ENCODE measurements at regions not wholly inside any gene's neighbourhood (a gene's known extent, or its start where the extent isn't known, plus 50 kb on each side); places are given as distances from the start of the nearest gene placed in this dataset.

GRCh38 chr4:24252121-24252520 lies 332.2 kb downstream of the DHX15 start:
- DNase-seq (ENCODE audit: extremely low read depth, low read depth), result no peak
- TF ChIP-seq, protein P1, sequence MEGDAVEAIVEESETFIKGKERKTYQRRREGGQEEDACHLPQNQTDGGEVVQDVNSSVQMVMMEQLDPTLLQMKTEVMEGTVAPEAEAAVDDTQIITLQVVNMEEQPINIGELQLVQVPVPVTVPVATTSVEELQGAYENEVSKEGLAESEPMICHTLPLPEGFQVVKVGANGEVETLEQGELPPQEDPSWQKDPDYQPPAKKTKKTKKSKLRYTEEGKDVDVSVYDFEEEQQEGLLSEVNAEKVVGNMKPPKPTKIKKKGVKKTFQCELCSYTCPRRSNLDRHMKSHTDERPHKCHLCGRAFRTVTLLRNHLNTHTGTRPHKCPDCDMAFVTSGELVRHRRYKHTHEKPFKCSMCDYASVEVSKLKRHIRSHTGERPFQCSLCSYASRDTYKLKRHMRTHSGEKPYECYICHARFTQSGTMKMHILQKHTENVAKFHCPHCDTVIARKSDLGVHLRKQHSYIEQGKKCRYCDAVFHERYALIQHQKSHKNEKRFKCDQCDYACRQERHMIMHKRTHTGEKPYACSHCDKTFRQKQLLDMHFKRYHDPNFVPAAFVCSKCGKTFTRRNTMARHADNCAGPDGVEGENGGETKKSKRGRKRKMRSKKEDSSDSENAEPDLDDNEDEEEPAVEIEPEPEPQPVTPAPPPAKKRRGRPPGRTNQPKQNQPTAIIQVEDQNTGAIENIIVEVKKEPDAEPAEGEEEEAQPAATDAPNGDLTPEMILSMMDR (IDR thresholded peaks at IDR 0.05; ENCODE audit: low read depth, low read length), result no peak

- DNase-seq (ENCODE audit: extremely low read depth, low read depth), result no peak
These were observed 332.8 kb downstream of the DHX15 start for GRCh38 chr4:24251589-24251988.

DNA sequence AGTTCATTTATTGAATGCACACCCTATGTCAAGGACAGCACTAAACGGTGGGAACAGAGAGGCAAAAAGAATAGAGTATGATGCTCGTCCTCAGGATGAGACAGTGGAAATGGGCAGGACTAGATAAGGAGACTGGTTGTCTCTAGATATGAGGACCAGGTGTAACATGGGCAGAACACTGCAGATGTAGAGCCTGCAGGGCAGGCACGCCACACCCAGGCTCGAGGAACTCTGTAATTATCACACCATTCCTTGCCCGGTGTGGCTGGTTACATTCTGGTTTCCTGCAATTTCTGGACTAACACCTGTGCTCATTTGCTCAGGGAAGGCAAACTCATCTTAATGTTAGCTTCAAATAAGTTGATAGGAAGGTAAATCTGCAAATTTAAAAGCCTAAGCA lies 334.4 kb downstream of the DHX15 start:
- TF ChIP-seq, protein P1 (IDR thresholded peaks at IDR 0.05; ENCODE audit: low read depth, low read length), result no peak

More at GRCh38 chr4:24251589-24251988, 332.8 kb downstream of the DHX15 start:
- TF ChIP-seq, protein P1 (IDR thresholded peaks at IDR 0.05; ENCODE audit: low read depth, low read length), result no peak

DNA sequence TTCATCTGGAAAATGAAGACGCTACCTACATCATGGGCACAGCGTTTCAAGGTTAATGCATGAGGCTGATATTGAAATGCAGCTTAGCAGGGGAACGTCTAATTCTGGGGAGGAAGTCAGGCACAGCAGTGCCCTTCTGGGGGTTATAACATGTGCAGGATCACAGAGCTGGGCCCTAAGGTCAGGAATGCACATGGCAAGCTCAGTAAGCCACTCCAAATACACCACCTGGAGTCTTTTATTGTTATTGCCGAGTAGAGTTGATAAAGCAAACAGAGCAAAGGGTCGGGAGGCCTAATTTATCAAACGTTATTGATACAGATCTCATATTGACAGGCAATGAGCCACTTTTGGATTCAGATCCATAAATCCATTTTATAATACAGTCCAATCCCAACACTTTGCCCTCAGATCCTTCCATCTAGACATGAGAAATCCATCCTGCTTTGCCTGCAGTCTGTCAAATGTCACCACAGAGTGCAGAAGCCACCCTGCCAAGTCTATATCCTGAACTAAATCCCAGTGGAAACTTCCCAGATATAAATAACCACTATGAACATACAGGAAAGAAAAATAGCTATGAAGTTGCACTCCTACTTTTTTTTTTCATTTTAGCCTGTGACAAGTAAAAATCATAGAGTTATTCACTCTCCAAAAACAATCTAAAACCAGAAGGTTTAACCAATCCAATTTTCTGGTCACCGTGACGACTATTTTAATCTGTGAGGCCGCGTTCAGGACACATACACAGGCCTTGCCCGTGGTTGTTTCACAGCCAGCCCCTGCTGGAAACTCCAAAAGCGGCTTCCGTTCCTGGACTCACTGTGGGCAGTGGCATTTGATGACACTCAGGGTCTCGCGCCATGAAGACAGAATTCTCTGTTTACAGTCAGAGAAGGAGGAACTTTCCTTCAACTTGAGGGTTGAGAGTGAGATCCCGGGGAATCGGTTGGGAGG lies 335.4 kb downstream of the DHX15 start:
- DNase-seq (ENCODE audit: extremely low read depth, low read depth), result no peak
- TF ChIP-seq, protein P1 (IDR thresholded peaks at IDR 0.05; ENCODE audit: low read depth, low read length), result no peak

More for the DNA sequence above, 334.4 kb downstream of the DHX15 start:
- no peak for DNase-seq (ENCODE audit: extremely low read depth, low read depth)

DNA sequence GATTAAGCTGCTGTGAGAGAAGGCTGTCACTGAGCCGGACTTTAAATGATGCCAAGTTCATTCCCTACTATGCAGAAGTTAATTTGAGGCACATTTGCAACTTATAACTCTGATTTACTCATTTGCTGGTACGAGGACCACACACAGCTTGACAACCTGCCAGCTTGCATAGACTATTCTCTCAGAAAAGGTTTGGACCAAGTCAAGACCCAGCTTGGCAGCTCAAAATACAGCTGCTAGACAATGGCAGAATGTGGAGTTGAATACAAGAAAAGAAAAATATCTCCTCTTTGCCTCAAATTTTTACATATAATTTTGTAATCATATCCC lies 338.9 kb downstream of the DHX15 start:
- TF ChIP-seq, protein P1 (IDR thresholded peaks at IDR 0.05; ENCODE audit: low read depth, low read length), result no peak
- DNase-seq (ENCODE audit: extremely low read depth, low read depth), result no peak

DNA sequence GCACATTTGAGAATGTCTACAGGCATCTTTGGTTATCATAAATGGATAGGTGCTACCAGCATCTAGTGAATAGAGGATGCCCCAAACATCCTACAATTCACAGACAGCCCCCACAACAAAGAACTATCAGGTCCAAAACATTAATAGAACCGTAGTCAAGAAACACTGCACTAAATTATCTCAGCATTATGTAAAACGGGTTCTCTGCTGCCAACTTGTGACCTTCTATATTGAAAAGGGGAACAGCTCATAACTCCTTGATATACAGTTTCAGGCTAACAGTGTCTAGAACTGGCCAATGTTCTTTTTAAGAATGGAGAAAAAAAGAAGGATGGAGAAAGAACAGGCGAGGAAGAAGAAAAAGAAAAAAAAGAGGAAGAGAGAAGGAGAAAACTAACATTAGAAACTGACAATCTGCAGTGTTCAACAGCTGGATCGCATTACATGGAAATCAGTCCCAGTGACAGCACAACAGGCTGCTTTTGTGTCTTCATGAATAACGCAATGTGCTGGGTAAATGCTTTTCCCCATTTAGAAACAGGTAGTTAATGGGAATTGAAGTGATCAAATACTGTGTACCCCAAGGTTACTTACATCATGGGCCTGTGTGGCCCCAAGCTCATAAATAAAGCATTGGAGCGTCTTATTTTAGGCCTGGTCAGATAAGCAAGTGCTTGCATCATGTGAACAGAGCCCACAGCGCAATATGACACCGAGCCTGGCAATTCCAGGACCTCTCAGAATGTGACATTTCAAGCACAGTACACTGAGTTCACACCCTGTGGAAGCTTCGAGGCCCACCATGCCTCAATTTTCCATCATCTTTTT lies 339.5 kb downstream of the DHX15 start:
- no peak for DNase-seq (ENCODE audit: extremely low read depth, low read depth)
- TF ChIP-seq, protein P1 (IDR thresholded peaks at IDR 0.05; ENCODE audit: low read depth, low read length), result no peak

DNA sequence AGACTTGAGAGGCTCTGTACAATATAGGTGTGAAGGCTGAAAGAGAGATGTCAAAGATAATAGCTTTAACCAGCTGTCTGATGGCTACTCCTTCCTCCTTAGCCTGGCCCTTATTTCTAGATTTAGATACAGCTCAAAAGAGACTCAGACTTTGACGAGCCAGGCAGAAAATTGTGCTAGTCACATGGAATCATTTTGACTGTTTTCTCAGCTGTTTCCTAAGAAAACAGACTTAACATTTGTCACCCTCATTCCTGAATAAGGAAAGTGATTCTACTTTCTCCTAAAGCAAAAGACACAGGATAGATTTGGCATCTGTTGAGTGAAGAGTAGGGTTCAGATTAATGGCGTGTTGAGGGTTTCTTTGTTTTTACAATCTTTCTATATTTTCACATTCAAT lies 340.7 kb downstream of the DHX15 start:
- TF ChIP-seq, protein P1 (IDR thresholded peaks at IDR 0.05; ENCODE audit: low read depth, low read length), result no peak
- no peak for DNase-seq (ENCODE audit: extremely low read depth, low read depth)
